ENCODE measurements at regions not wholly inside any gene's neighbourhood (a gene's known extent, or its start where the extent isn't known, plus 50 kb on each side); places are given as distances from the start of the nearest gene placed in this dataset.

DNA sequence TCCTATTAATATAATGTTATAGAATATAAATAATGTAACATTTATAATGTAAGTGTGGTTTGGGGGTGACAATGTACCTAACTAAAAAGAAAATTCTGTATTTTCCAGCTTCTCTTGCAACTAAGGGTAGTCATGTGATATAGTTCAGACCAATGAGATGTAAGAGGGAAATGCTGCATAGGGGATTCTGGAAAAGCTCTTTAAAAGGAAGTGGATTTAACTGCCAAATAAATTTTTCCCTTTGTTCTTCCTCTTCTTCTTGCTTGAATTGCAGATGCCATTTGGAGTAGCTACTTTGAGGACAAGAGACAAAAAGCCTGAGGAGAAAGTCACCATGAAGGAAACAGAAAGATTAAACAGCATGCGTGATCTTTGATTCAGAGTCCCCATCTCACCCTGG lies 194.3 kb downstream of the PTEN start (continued):
- TF ChIP-seq, protein P1, sequence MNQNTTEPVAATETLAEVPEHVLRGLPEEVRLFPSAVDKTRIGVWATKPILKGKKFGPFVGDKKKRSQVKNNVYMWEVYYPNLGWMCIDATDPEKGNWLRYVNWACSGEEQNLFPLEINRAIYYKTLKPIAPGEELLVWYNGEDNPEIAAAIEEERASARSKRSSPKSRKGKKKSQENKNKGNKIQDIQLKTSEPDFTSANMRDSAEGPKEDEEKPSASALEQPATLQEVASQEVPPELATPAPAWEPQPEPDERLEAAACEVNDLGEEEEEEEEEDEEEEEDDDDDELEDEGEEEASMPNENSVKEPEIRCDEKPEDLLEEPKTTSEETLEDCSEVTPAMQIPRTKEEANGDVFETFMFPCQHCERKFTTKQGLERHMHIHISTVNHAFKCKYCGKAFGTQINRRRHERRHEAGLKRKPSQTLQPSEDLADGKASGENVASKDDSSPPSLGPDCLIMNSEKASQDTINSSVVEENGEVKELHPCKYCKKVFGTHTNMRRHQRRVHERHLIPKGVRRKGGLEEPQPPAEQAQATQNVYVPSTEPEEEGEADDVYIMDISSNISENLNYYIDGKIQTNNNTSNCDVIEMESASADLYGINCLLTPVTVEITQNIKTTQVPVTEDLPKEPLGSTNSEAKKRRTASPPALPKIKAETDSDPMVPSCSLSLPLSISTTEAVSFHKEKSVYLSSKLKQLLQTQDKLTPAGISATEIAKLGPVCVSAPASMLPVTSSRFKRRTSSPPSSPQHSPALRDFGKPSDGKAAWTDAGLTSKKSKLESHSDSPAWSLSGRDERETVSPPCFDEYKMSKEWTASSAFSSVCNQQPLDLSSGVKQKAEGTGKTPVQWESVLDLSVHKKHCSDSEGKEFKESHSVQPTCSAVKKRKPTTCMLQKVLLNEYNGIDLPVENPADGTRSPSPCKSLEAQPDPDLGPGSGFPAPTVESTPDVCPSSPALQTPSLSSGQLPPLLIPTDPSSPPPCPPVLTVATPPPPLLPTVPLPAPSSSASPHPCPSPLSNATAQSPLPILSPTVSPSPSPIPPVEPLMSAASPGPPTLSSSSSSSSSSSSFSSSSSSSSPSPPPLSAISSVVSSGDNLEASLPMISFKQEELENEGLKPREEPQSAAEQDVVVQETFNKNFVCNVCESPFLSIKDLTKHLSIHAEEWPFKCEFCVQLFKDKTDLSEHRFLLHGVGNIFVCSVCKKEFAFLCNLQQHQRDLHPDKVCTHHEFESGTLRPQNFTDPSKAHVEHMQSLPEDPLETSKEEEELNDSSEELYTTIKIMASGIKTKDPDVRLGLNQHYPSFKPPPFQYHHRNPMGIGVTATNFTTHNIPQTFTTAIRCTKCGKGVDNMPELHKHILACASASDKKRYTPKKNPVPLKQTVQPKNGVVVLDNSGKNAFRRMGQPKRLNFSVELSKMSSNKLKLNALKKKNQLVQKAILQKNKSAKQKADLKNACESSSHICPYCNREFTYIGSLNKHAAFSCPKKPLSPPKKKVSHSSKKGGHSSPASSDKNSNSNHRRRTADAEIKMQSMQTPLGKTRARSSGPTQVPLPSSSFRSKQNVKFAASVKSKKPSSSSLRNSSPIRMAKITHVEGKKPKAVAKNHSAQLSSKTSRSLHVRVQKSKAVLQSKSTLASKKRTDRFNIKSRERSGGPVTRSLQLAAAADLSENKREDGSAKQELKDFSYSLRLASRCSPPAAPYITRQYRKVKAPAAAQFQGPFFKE (tag by site-specific recombination; IDR thresholded peaks at IDR 0.05; ENCODE audit: borderline replicate concordance) = no peak
- TF ChIP-seq ZNF768 (tag by site-specific recombination; IDR thresholded peaks at IDR 0.05) (no peak), ZNF274 (IDR thresholded peaks at IDR 0.05; ENCODE audit: low read length) (no peak), ZNF274 (tag by site-specific recombination; IDR thresholded peaks at IDR 0.05; ENCODE audit: borderline replicate concordance) (no peak), ZNF292 (tag by site-specific recombination; IDR thresholded peaks at IDR 0.05; ENCODE audit: borderline replicate concordance, low read depth) (no peak), ZNF571 (tag by site-specific recombination; IDR thresholded peaks at IDR 0.05) (no peak), SP3 (tag by site-specific recombination; IDR thresholded peaks at IDR 0.05) (no peak), ZNF157 (tag by site-specific recombination; IDR thresholded peaks at IDR 0.05) (no peak), ZNF660 (tag by site-specific recombination; IDR thresholded peaks at IDR 0.05) (no peak)

DNA sequence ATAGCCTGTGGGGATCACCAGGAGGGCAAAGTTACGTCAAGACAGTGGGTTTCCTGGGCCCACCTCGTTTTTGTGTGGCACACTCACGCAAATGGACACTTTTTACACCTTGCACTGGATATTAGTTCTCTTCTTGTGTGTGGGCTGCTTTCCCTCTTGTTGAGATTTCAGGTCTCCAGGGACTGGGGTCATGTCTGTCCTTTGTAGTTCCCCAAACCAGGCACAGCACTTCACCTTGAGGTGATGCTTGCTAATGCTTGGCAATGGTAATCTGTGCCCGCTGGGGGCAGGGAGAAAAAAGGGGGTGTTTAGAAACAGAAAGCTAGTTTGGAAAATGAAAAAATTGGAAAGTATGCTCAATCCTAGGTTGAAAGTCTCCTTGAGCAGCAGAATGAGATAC lies 195.3 kb downstream of the PTEN start:
- no peak overlapping the region for H3K27ac ChIP-seq (ENCODE audit: extremely low read depth, low read depth, low read length)
- no peaks in the 10 kb centered on the region for H3K36me3 ChIP-seq (ENCODE audit: control insufficient read depth in 2 of 2, insufficient read depth in 1 of 2, low read length in 2 of 2)
- no peak overlapping the region for H3K4me3 ChIP-seq (ENCODE audit: low read depth, low read length)
- POLR2A ChIA-PET = no interaction called here
- H3K9me3 ChIP-seq (ENCODE audit: control insufficient read depth, insufficient read depth, low read depth, low read length) = no peaks in the 10 kb centered on the region
- CTCF ChIA-PET = interaction anchor here (1.3 to 1.5 kb wide), 2 partner anchors 14 to 60 kb away, joined by 4 read pairs; no protein-coding TSS in a partner anchor
- peaks cover 13% of the 10 kb centered on the region for H3K4me1 ChIP-seq (ENCODE audit: control insufficient read depth, insufficient read depth, low read length)
- peak; percentile 66 for TF ChIP-seq PRDM1 (tag by site-specific recombination; IDR thresholded peaks at IDR 0.05)
- TF ChIP-seq, protein P2, sequence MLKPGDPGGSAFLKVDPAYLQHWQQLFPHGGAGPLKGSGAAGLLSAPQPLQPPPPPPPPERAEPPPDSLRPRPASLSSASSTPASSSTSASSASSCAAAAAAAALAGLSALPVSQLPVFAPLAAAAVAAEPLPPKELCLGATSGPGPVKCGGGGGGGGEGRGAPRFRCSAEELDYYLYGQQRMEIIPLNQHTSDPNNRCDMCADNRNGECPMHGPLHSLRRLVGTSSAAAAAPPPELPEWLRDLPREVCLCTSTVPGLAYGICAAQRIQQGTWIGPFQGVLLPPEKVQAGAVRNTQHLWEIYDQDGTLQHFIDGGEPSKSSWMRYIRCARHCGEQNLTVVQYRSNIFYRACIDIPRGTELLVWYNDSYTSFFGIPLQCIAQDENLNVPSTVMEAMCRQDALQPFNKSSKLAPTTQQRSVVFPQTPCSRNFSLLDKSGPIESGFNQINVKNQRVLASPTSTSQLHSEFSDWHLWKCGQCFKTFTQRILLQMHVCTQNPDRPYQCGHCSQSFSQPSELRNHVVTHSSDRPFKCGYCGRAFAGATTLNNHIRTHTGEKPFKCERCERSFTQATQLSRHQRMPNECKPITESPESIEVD (tag by site-specific recombination; IDR thresholded peaks at IDR 0.05) = no peak

DNA sequence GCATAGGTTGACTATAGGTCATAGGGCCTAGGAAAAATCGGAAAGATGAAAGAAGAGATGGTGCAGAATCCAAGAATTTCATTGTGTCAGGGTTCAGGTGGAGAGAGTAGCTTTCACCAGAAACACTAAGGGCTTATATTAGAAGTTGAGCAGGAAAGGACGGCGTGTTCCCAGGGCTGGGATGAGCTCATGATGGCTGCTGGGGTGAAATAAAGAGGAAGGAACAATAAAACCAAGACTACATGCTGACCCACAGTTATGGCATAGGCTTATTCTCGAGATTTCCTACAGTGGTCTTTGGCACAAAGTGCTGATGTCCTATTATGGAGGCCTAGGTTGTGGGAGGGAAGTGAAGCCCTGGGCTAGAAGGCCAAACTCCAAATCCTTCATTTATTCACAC lies 195.8 kb downstream of the PTEN start:
- Histone ChIP-seq H3K36me3 (ENCODE audit: control insufficient read depth in 2 of 2, insufficient read depth in 1 of 2, low read length in 2 of 2) (no peaks in the 10 kb centered on the region), H3K9me3 (ENCODE audit: control insufficient read depth, insufficient read depth, low read depth, low read length) (no peaks in the 10 kb centered on the region), H3K4me1 (ENCODE audit: control insufficient read depth, insufficient read depth, low read length) (peaks cover 13% of the 10 kb centered on the region), H3K4me3 (ENCODE audit: low read depth, low read length) (no peak overlapping the region), H3K27ac (ENCODE audit: extremely low read depth, low read depth, low read length) (no peak overlapping the region)
- CTCF ChIA-PET = interaction anchor here (0.6 to 1.5 kb wide), 3 partner anchors 14 to 59 kb away, joined by 3 to 4 read pairs (median 4); no protein-coding TSS in a partner anchor
- POLR2A ChIA-PET = no interaction called here
- TF ChIP-seq ZNF791 (tag by site-specific recombination; IDR thresholded peaks at IDR 0.05) (no peak), ZNF549 (tag by site-specific recombination; IDR thresholded peaks at IDR 0.05) (no peak), ZNF350 (tag by site-specific recombination; IDR thresholded peaks at IDR 0.05) (no peak), ZNF132 (tag by site-specific recombination; IDR thresholded peaks at IDR 0.05; ENCODE audit: borderline replicate concordance) (no peak), ZNF514 (tag by site-specific recombination; IDR thresholded peaks at IDR 0.05) (no peak)
- TF ChIP-seq, protein P3, sequence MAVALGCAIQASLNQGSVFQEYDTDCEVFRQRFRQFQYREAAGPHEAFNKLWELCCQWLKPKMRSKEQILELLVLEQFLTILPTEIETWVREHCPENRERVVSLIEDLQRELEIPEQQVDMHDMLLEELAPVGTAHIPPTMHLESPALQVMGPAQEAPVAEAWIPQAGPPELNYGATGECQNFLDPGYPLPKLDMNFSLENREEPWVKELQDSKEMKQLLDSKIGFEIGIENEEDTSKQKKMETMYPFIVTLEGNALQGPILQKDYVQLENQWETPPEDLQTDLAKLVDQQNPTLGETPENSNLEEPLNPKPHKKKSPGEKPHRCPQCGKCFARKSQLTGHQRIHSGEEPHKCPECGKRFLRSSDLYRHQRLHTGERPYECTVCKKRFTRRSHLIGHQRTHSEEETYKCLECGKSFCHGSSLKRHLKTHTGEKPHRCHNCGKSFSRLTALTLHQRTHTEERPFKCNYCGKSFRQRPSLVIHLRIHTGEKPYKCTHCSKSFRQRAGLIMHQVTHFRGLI (tag by site-specific recombination; IDR thresholded peaks at IDR 0.05) = no peak
- TF ChIP-seq, protein P4, sequence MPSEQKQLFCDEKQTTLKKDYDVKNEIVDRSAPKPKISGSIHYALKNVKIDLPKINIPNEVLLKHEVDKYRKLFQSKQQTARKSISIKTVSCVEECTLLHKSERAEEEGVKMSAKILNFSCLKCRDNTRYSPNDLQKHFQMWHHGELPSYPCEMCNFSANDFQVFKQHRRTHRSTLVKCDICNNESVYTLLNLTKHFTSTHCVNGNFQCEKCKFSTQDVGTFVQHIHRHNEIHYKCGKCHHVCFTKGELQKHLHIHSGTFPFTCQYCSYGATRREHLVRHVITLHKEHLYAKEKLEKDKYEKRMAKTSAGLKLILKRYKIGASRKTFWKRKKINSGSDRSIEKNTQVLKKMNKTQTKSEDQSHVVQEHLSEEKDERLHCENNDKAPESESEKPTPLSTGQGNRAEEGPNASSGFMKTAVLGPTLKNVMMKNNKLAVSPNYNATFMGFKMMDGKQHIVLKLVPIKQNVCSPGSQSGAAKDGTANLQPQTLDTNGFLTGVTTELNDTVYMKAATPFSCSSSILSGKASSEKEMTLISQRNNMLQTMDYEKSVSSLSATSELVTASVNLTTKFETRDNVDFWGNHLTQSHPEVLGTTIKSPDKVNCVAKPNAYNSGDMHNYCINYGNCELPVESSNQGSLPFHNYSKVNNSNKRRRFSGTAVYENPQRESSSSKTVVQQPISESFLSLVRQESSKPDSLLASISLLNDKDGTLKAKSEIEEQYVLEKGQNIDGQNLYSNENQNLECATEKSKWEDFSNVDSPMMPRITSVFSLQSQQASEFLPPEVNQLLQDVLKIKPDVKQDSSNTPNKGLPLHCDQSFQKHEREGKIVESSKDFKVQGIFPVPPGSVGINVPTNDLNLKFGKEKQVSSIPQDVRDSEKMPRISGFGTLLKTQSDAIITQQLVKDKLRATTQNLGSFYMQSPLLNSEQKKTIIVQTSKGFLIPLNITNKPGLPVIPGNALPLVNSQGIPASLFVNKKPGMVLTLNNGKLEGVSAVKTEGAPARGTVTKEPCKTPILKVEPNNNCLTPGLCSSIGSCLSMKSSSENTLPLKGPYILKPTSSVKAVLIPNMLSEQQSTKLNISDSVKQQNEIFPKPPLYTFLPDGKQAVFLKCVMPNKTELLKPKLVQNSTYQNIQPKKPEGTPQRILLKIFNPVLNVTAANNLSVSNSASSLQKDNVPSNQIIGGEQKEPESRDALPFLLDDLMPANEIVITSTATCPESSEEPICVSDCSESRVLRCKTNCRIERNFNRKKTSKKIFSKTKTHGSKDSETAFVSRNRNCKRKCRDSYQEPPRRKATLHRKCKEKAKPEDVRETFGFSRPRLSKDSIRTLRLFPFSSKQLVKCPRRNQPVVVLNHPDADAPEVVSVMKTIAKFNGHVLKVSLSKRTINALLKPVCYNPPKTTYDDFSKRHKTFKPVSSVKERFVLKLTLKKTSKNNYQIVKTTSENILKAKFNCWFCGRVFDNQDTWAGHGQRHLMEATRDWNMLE (tag by site-specific recombination; conservative IDR thresholded peaks at IDR 0.05; ENCODE audit: low read depth) = no peak
